ENCODE measurements at regions not wholly inside any gene's neighbourhood (a gene's known extent, or its start where the extent isn't known, plus 50 kb on each side); places are given as distances from the start of the nearest gene placed in this dataset.
"Not testable (repeated sequence)": the region's sequence is repeated elsewhere in the genome, so short reads cannot be mapped to it uniquely, and the experiment has no call there.

GRCh38 chr16:75818491-75818890 lies 92.2 kb upstream of the CPHXL start:
- FAIRE-seq (no peak), DNase-seq (no peak), ATAC-seq (no peak)
- Histone ChIP-seq H3K27me3 (no peaks in the 10 kb centered on the region), H3K4me3 (no peak overlapping the region), H3K27ac (no peak overlapping the region), H3K36me3 (no peaks in the 10 kb centered on the region), H3K9me3 (no peaks in the 10 kb centered on the region), H3K4me1 (no peaks in the 10 kb centered on the region)
- TF ChIP-seq, protein P1, sequence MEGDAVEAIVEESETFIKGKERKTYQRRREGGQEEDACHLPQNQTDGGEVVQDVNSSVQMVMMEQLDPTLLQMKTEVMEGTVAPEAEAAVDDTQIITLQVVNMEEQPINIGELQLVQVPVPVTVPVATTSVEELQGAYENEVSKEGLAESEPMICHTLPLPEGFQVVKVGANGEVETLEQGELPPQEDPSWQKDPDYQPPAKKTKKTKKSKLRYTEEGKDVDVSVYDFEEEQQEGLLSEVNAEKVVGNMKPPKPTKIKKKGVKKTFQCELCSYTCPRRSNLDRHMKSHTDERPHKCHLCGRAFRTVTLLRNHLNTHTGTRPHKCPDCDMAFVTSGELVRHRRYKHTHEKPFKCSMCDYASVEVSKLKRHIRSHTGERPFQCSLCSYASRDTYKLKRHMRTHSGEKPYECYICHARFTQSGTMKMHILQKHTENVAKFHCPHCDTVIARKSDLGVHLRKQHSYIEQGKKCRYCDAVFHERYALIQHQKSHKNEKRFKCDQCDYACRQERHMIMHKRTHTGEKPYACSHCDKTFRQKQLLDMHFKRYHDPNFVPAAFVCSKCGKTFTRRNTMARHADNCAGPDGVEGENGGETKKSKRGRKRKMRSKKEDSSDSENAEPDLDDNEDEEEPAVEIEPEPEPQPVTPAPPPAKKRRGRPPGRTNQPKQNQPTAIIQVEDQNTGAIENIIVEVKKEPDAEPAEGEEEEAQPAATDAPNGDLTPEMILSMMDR (IDR thresholded peaks at IDR 0.05) = no peak
- intact Hi-C loops (cut with DNase I) = no loop called here
- WGBS, 2 donors = 41 to 43% methylated on average over 2 of the region's 2 CpGs

DNA sequence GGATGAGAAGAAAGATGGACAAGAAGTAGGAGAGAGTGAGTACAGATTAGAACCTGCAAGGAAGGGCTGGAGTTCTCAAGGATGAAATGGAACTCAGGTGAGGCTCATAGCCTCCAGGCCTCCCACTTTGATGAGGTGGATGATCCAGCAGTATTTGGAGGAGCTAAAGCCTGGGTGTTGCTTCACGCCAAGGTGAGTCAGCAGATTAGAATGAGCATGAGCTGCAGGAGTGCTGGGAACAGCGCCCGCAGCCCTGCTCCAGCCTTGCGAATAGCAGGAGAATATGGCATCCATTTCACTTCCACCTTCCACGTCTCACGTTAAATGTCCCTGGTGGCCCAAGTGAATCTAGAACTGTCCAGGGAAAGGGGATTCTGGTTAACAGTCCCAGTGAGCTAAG lies 94.4 kb upstream of the CPHXL start:
- TF ChIP-seq, protein P1 (IDR thresholded peaks at IDR 0.05) = no peak
- Histone ChIP-seq H3K9me3 (no peaks in the 10 kb centered on the region), H3K27ac (no peak overlapping the region), H3K27me3 (no peaks in the 10 kb centered on the region), H3K4me1 (no peaks in the 10 kb centered on the region), H3K36me3 (no peaks in the 10 kb centered on the region), H3K4me3 (no peak overlapping the region)
- 90 to 92% methylated on average over 6 of the region's 6 CpGs for WGBS, 2 donors
- intact Hi-C loops (cut with DNase I) = no loop called here
- DNase-seq (no peak), FAIRE-seq (no peak), ATAC-seq (no peak)

GRCh38 chr16:75821117-75821516 lies 94.8 kb upstream of the CPHXL start:
- H3K27ac ChIP-seq = no peak overlapping the region
- FAIRE-seq = no peak
- 71 to 75% methylated on average over 3 of the region's 3 CpGs for WGBS, 2 donors

GRCh38 chr16:75825750-75826149 lies 99.5 kb upstream of the CPHXL start:
- H3K4me1 ChIP-seq; H3K36me3 ChIP-seq; H3K27ac ChIP-seq; intact Hi-C loops (cut with DNase I); DNase-seq; ATAC-seq; FAIRE-seq; H3K9me3 ChIP-seq; H3K27me3 ChIP-seq; H3K4me3 ChIP-seq: not testable (repeated sequence)
- 79 to 84% methylated on average over 6 of the region's 6 CpGs for WGBS, 2 donors

More at GRCh38 chr16:75821117-75821516, 94.8 kb upstream of the CPHXL start:
- DNase-seq (no peak), ATAC-seq (no peak)
- H3K36me3 ChIP-seq = no peaks in the 10 kb centered on the region
- no peaks in the 10 kb centered on the region for H3K4me1 ChIP-seq
- intact Hi-C loops (cut with DNase I) = no loop called here
- H3K4me3 ChIP-seq = no peak overlapping the region
- no peaks in the 10 kb centered on the region for H3K27me3 ChIP-seq
- TF ChIP-seq, protein P1 (IDR thresholded peaks at IDR 0.05) = no peak
- no peaks in the 10 kb centered on the region for H3K9me3 ChIP-seq

- intact Hi-C loops (cut with DNase I); H3K27ac ChIP-seq; H3K27me3 ChIP-seq; ATAC-seq; FAIRE-seq; H3K9me3 ChIP-seq; H3K4me1 ChIP-seq; H3K4me3 ChIP-seq; DNase-seq; H3K36me3 ChIP-seq: not testable (repeated sequence)
- WGBS, 2 donors = 83 to 86% methylated on average over 8 to 20 of the region's 30 CpGs
Observed at GRCh38 chr16:75827372-75828038, 101.2 kb upstream of the CPHXL start.

GRCh38 chr16:75833385-75833784 lies 107.1 kb upstream of the CPHXL start:
- H3K4me3 ChIP-seq; ATAC-seq; FAIRE-seq; H3K36me3 ChIP-seq; H3K27ac ChIP-seq; intact Hi-C loops (cut with DNase I); DNase-seq; H3K27me3 ChIP-seq; H3K4me1 ChIP-seq; H3K9me3 ChIP-seq: not testable (repeated sequence)
- WGBS, 2 donors = 93% methylated on average over 2 of the region's 2 CpGs

Data from pancreas (tissue), 10 donors.